ENCODE measurements at regions not wholly inside any gene's neighbourhood (a gene's known extent, or its start where the extent isn't known, plus 50 kb on each side); places are given as distances from the start of the nearest gene placed in this dataset.

DNA sequence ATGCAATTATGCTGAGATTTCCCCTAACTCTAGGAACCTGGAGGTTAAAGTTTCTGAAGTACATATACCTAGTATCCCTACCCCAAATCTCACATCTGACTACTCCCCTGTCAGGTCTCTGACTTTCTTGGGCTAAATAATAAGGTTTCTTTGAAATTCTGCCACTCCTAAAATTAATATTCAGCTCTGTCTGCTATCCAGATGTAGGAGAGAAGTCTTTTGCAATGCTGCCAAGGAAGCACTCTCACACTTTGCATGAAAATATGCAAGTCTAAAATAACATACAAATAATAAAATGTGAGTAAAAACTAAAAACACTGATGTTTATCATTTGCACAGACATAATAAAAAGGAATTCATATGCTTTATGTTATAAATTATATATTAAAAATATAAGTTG lies 196.9 kb upstream of the LRFN5 start:
- no peaks in the 10 kb centered on the region for H4K20me1 ChIP-seq (ENCODE audit: insufficient read depth, low read length)
- no peaks in the 10 kb centered on the region for H3K36me3 ChIP-seq (replicated peaks in 1 of 2; ENCODE audit: control insufficient read depth in 1 of 2, insufficient read depth in 2 of 2, low read length in 2 of 2)
- Mint-ChIP-seq H3K4me3 (no peak overlapping the region), H3K4me1 (no peaks in the 10 kb centered on the region), H3K9me3 (peaks cover 0 to 2% (median 0%) of the 10 kb centered on the region in 7 donors), H3K27ac (no peak overlapping the region), H3K36me3 (no peaks in the 10 kb centered on the region), H3K27me3 (ENCODE audit: low read depth in 3 of 3) (peaks cover 0 to 1% (median 0%) of the 10 kb centered on the region in 3 donors)
- no peaks in the 10 kb centered on the region for H3K79me2 ChIP-seq (ENCODE audit: insufficient read depth, low read length)
- H3K27ac ChIP-seq (ENCODE audit: low read depth in 1 of 2, low read length in 2 of 2) = no peak overlapping the region
- H3K4me3 ChIP-seq (replicated peaks in 1 of 3; ENCODE audit: low read depth in 2 of 3, low read length in 3 of 3) = no peak overlapping the region
- no peak for DNase-seq
- no peaks in the 10 kb centered on the region for H3K9me3 ChIP-seq (replicated peaks in 1 of 2; ENCODE audit: control insufficient read depth in 1 of 2, insufficient read depth in 1 of 2, low read length in 2 of 2)
- no peaks in the 10 kb centered on the region for H3K27me3 ChIP-seq (ENCODE audit: control insufficient read depth in 2 of 2, insufficient read depth in 2 of 2, low read length in 2 of 2)
- intact Hi-C loops (cut with micrococcal nuclease) = no loop called here
- H3K4me1 ChIP-seq (ENCODE audit: control insufficient read depth in 1 of 2, insufficient read depth in 2 of 2, low read length in 2 of 2) = no peaks in the 10 kb centered on the region
- H2AFZ ChIP-seq (ENCODE audit: insufficient read depth, low read depth, low read length, poor library complexity, severe bottlenecking) = no peak overlapping the region
- TF ChIP-seq CTCF (IDR thresholded peaks at IDR 0.05) = no peak
- H3K9ac ChIP-seq (ENCODE audit: insufficient read depth, low read length, poor library complexity, severe bottlenecking) = no peak overlapping the region
- no peak overlapping the region for H3K4me2 ChIP-seq (replicated peaks; ENCODE audit: extremely low read depth, low read length, poor library complexity, severe bottlenecking)

DNA sequence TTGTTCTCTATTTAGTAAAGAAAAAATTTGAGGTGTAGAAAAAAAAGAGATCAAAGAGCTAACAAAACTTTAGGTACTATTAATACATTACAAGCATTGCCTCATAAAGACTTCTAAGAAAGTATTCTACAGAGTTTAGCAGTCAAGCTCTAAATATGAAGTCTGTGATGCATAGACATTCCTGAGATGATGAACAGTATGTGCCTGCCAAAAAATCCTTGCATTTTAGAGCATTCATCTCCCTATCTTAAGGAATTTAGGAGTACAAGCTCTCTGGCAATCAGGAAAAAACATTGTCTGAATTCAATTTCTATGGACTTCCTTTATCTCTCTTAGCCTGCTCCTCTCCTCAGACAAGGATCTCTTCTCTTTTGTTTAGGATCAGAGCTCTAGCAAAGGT lies 202.6 kb upstream of the LRFN5 start:
- Histone ChIP-seq H4K20me1 (ENCODE audit: insufficient read depth, low read length) (no peaks in the 10 kb centered on the region), H3K36me3 (replicated peaks in 1 of 2; ENCODE audit: control insufficient read depth in 1 of 2, insufficient read depth in 2 of 2, low read length in 2 of 2) (no peaks in the 10 kb centered on the region), H3K27me3 (ENCODE audit: control insufficient read depth in 2 of 2, insufficient read depth in 2 of 2, low read length in 2 of 2) (no peaks in the 10 kb centered on the region), H3K4me3 (replicated peaks in 1 of 3; ENCODE audit: low read depth in 2 of 3, low read length in 3 of 3) (no peak overlapping the region), H3K79me2 (ENCODE audit: insufficient read depth, low read length) (no peaks in the 10 kb centered on the region), H3K9ac (ENCODE audit: insufficient read depth, low read length, poor library complexity, severe bottlenecking) (no peak overlapping the region), H3K27ac (ENCODE audit: low read depth in 1 of 2, low read length in 2 of 2) (no peak overlapping the region), H2AFZ (ENCODE audit: insufficient read depth, low read depth, low read length, poor library complexity, severe bottlenecking) (no peak overlapping the region), H3K9me3 (replicated peaks in 1 of 2; ENCODE audit: control insufficient read depth in 1 of 2, insufficient read depth in 1 of 2, low read length in 2 of 2) (no peaks in the 10 kb centered on the region), H3K4me1 (ENCODE audit: control insufficient read depth in 1 of 2, insufficient read depth in 2 of 2, low read length in 2 of 2) (no peaks in the 10 kb centered on the region), H3K4me2 (replicated peaks; ENCODE audit: extremely low read depth, low read length, poor library complexity, severe bottlenecking) (no peak overlapping the region)
- DNase-seq = no peak
- Mint-ChIP-seq H3K4me3 (no peak overlapping the region), H3K27me3 (ENCODE audit: low read depth in 3 of 3) (peaks cover 0 to 1% (median 0%) of the 10 kb centered on the region in 3 donors), H3K4me1 (no peaks in the 10 kb centered on the region), H3K27ac (no peak overlapping the region), H3K36me3 (no peaks in the 10 kb centered on the region), H3K9me3 (peaks cover 0 to 9% (median 0%) of the 10 kb centered on the region in 7 donors)
- intact Hi-C loops (cut with micrococcal nuclease) = no loop called here
- TF ChIP-seq CTCF (IDR thresholded peaks at IDR 0.05) = no peak
